ENCODE measurements at regions not wholly inside any gene's neighbourhood (a gene's known extent, or its start where the extent isn't known, plus 50 kb on each side); places are given as distances from the start of the nearest gene placed in this dataset.

GRCh38 chr5:116650964-116651363 is 76.3 kb upstream of the SEMA6A start:
- no peak for DNase-seq (ENCODE audit: low spot score)

- DNase-seq (ENCODE audit: low spot score): no peak
These were observed 75.9 kb upstream of the SEMA6A start for GRCh38 chr5:116650544-116650943.

- DNase-seq (ENCODE audit: low spot score): no peak
These were observed 72.1 kb upstream of the SEMA6A start for GRCh38 chr5:116646611-116647289.

GRCh38 chr5:116645627-116646026 is 71.0 kb upstream of the SEMA6A start:
- DNase-seq (ENCODE audit: low spot score): no peak

GRCh38 chr5:116640236-116640635 is 65.6 kb upstream of the SEMA6A start:
- no peak for DNase-seq (ENCODE audit: low spot score)

GRCh38 chr5:116637149-116637740 is 62.6 kb upstream of the SEMA6A start:
- no peak for DNase-seq (ENCODE audit: low spot score)

- DNase-seq (ENCODE audit: low spot score): no peak
These were observed 58.3 kb upstream of the SEMA6A start for GRCh38 chr5:116632890-116633289.

GRCh38 chr5:116631147-116631546 is 56.5 kb upstream of the SEMA6A start:
- DNase-seq (ENCODE audit: low spot score): no peak

- DNase-seq (ENCODE audit: low spot score): no peak
These were observed 54.5 kb upstream of the SEMA6A start for GRCh38 chr5:116629168-116629567.

GRCh38 chr5:116626945-116627679 is 52.5 kb upstream of the SEMA6A start:
- DNase-seq (ENCODE audit: low spot score): no peak

- DNase-seq (ENCODE audit: low spot score): no peak
These were observed 51.7 kb upstream of the SEMA6A start for GRCh38 chr5:116626272-116626723.
